PC-9 (cell line): ENCODE measurements at regions not wholly inside any gene's neighbourhood (a gene's known extent, or its start where the extent isn't known, plus 50 kb on each side); places are given as distances from the start of the nearest gene placed in this dataset.

ENCODE experiments used
- BruUV-seq: library from RNA; stranded (reverse); fragments of 400-500 nt; replicated peaks from 2 replicates; lab custom pipeline; 2021; lab: Mats Ljungman, UMichigan
- CTCF ChIA-PET: fragments of 300-600 bp; sonication (Branson Sonifier 250); formaldehyde crosslinking; loops from one replicate; lab custom pipeline; 2022; ENCODE audit warnings: antibody characterized with exemption; lab: Charles Lee
- POLR2A ChIA-PET: fragments of 300-600 bp; sonication (Branson Sonifier 250); formaldehyde crosslinking; loops from one replicate; lab custom pipeline; 2022; ENCODE audit warnings: antibody characterized with exemption; ENCODE audit not compliant: unreplicated experiment; lab: Charles Lee
- DNase-seq, 2 experiments: peaks; one replicate each; pipeline versions ENCODE4 v3.0.0 to v3.0.0-alpha.2; 2015 to 2022; ENCODE audit warnings: mixed read lengths in 1 of 2
- H2AFZ ChIP-seq: fragments of 200-600 bp; sonication (generic); 2 replicates; pipeline ENCODE4 v1.8.1; 2017; ENCODE audit warnings: antibody characterized with exemption
- H3F3A ChIP-seq: fragments of 200-600 bp; sonication (generic); 2 replicates; pipeline ENCODE4 v1.8.1; 2017; ENCODE audit warnings: antibody characterized with exemption, mild to moderate bottlenecking, low read depth; ENCODE audit not compliant: insufficient read depth
- H3K27ac ChIP-seq: fragments of 200-600 bp; sonication (generic); 2 replicates; pipeline ENCODE4 v1.6.1; 2016; ENCODE audit warnings: mixed run types
- H3K27me3 ChIP-seq: fragments of 200-600 bp; sonication (generic); 2 replicates; pipeline ENCODE4 v1.6.1; 2016; ENCODE audit warnings: low read depth, mixed run types; ENCODE audit not compliant: insufficient read depth
- H3K36me3 ChIP-seq: fragments of 200-600 bp; sonication (generic); 2 replicates; pipeline ENCODE4 v1.6.1; 2016; ENCODE audit warnings: low read depth, mixed run types
- H3K4me1 ChIP-seq: fragments of 200-600 bp; sonication (generic); replicated peaks from 2 replicates; pipeline ENCODE4 v1.6.1; 2016; ENCODE audit warnings: mixed run types; ENCODE audit not compliant: insufficient read depth
- H3K4me2 ChIP-seq: fragments of 200-600 bp; sonication (generic); 2 replicates; pipeline ENCODE4 v1.6.1; 2017; ENCODE audit warnings: mixed run types
- H3K4me3 ChIP-seq: fragments of 200-600 bp; sonication (generic); 2 replicates; pipeline ENCODE4 v1.6.1; 2016; ENCODE audit warnings: mixed run types
- H3K79me2 ChIP-seq: fragments of 200-600 bp; sonication (generic); 2 replicates; pipeline ENCODE4 v1.6.1; 2017; ENCODE audit warnings: low read depth, mixed run types
- H3K9me2 ChIP-seq: fragments of 200-600 bp; sonication (generic); 2 replicates; pipeline ENCODE4 v1.8.1; 2017; ENCODE audit warnings: mild to moderate bottlenecking; ENCODE audit not compliant: insufficient read depth
- H3K9me3 ChIP-seq: fragments of 200-600 bp; sonication (generic); 2 replicates; pipeline ENCODE4 v1.8.1; 2016; ENCODE audit warnings: low read depth; ENCODE audit not compliant: insufficient read depth
- H4K20me1 ChIP-seq: fragments of 200-600 bp; sonication (generic); 2 replicates; pipeline ENCODE4 v1.8.1; 2017; ENCODE audit not compliant: insufficient read depth
- CTCF ChIP-seq: fragments of 200-600 bp; sonication (generic); conservative IDR thresholded peaks from 2 replicates; pipeline ENCODE4 v1.6.1; 2017; ENCODE audit warnings: mixed run types, antibody characterized with exemption, mild to moderate bottlenecking, moderate library complexity
- EZH2 ChIP-seq: fragments of 200-600 bp; sonication (generic); IDR thresholded peaks from 2 replicates; pipeline ENCODE4 v1.8.0; 2017; ENCODE audit warnings: antibody characterized with exemption, low read depth
- intact Hi-C: fragments of 100-400 bp; cut with micrococcal nuclease; formaldehyde crosslinking; loops from one replicate; pipeline ENCODE4 v1.10.0; 2022; ENCODE audit not compliant: unreplicated experiment

GRCh38 chr15:27683121-27683520 lies 416.0 kb downstream of the OCA2 start:
- H3K4me2 ChIP-seq = no peak overlapping the region
- H3K4me3 ChIP-seq = no peak overlapping the region
- H3K4me1 ChIP-seq = no peaks in the 10 kb centered on the region
- peaks cover 4% of the 10 kb centered on the region; the same call in 1 of the 2 replicates for H3K27me3 ChIP-seq
- no peaks in the 10 kb centered on the region for H3K9me3 ChIP-seq
- no peak overlapping the region for H2AFZ ChIP-seq
- BruUV-seq = no TSS peak
- H3K9me2 ChIP-seq = no peaks in the 10 kb centered on the region
- no peaks in the 10 kb centered on the region for H4K20me1 ChIP-seq
- POLR2A ChIA-PET = no interaction called here
- no peak overlapping the region for H3K27ac ChIP-seq
- H3K79me2 ChIP-seq = no peaks in the 10 kb centered on the region
- no peak for DNase-seq
- no peak for TF ChIP-seq CTCF
- intact Hi-C loops = no loop called here
- CTCF ChIA-PET = no interaction called here
- no peaks in the 10 kb centered on the region for H3F3A ChIP-seq
- H3K36me3 ChIP-seq = no peaks in the 10 kb centered on the region

GRCh38 chr15:27681038-27681437 lies 418.1 kb downstream of the OCA2 start:
- Histone ChIP-seq H3K4me1 (no peaks in the 10 kb centered on the region), H2AFZ (no peak overlapping the region), H3K9me2 (no peaks in the 10 kb centered on the region), H3K36me3 (no peaks in the 10 kb centered on the region), H3K9me3 (no peaks in the 10 kb centered on the region), H3K4me3 (no peak overlapping the region), H3K4me2 (no peak overlapping the region), H3K79me2 (no peaks in the 10 kb centered on the region), H4K20me1 (no peaks in the 10 kb centered on the region), H3K27ac (no peak overlapping the region), H3K27me3 (peaks cover 10% of the 10 kb centered on the region; the same call in 1 of the 2 replicates), H3F3A (no peaks in the 10 kb centered on the region)
- POLR2A ChIA-PET = no interaction called here
- CTCF ChIA-PET = no interaction called here
- intact Hi-C loops = no loop called here
- BruUV-seq = no TSS peak
- TF ChIP-seq CTCF = peak; percentile 59
- no peak for TF ChIP-seq EZH2
- peak in 1 of 2 experiments; percentile 20 for DNase-seq

- no peak overlapping the region for H2AFZ ChIP-seq
- no peaks in the 10 kb centered on the region for H3K79me2 ChIP-seq
- no peaks in the 10 kb centered on the region for H3K9me2 ChIP-seq
- H3K36me3 ChIP-seq = no peaks in the 10 kb centered on the region
- H4K20me1 ChIP-seq = no peaks in the 10 kb centered on the region
- H3K4me3 ChIP-seq = no peak overlapping the region
- H3K27ac ChIP-seq = no peak overlapping the region
- peaks cover 18% of the 10 kb centered on the region for H3K27me3 ChIP-seq
- TF ChIP-seq CTCF (no peak), EZH2 (no peak)
- H3K9me3 ChIP-seq = no peaks in the 10 kb centered on the region
- no peak overlapping the region for H3K4me2 ChIP-seq
- ChIA-PET POLR2A (no interaction called here), CTCF (no interaction called here)
- H3K4me1 ChIP-seq = no peaks in the 10 kb centered on the region
- DNase-seq = no peak
- no TSS peak for BruUV-seq
- intact Hi-C loops = no loop called here
- H3F3A ChIP-seq = no peaks in the 10 kb centered on the region
Observed at GRCh38 chr15:27679731-27680471, 419.2 kb downstream of the OCA2 start.
